Pancreas (tissue), 10 donors: ENCODE measurements at regions not wholly inside any gene's neighbourhood (a gene's known extent, or its start where the extent isn't known, plus 50 kb on each side); places are given as distances from the start of the nearest gene placed in this dataset.
"Not testable (repeated sequence)": the region's sequence is repeated elsewhere in the genome, so short reads cannot be mapped to it uniquely, and the experiment has no call there.

Experiments
- ATAC-seq, 4 donors: fragments of 200-7000 bp; cut with Tn5 transposase; one replicate each; pipeline versions ENCODE4 v1.8.0 to v1.9.1; 2020; ENCODE audit warnings: mild to moderate bottlenecking in 4 of 4, moderate library complexity in 4 of 4
- DNase-seq, 6 donors: peaks; one replicate each; pipeline ENCODE4 v3.0.0-alpha.2; 2020
- FAIRE-seq: peaks from 2 replicates; lab custom pipeline; 2012; peaks lifted over from hg19 to GRCh38; lab: Jason Lieb, UNC
- H3K27ac ChIP-seq, 4 donors: fragments of 200-600 bp; sonication (generic); 1 replicate in 3 of 4; 2 replicates in 1 of 4; pipeline versions ENCODE4 v1.5.0 to v1.8.0; 2020
- H3K27me3 ChIP-seq, 4 donors: fragments of 200-600 bp; one replicate each; pipeline ENCODE4 v1.8.0; 2021
- H3K36me3 ChIP-seq, 3 donors: fragments of 200-600 bp; sonication (generic) in 1 of 3; one replicate each; pipeline versions ENCODE4 v1.5.0 to v1.8.0; 2020 to 2021
- H3K4me1 ChIP-seq, 3 donors: fragments of 200-600 bp; one replicate each; pipeline ENCODE4 v1.8.0; 2021
- H3K4me3 ChIP-seq, 4 donors: fragments of 200-600 bp; sonication (generic) in 2 of 4; one replicate each; pipeline versions ENCODE4 v1.5.0 to v1.8.0; 2020 to 2021
- H3K9me3 ChIP-seq, 4 donors: fragments of 200-600 bp; one replicate each; pipeline ENCODE4 v1.8.0; 2021
- CTCF ChIP-seq, 4 donors: fragments of 200-600 bp; sonication (generic) in 3 of 4; IDR thresholded peaks; one replicate each; pipeline versions ENCODE4 v1.5.0 to v1.8.0; 2021; ENCODE audit warnings: antibody characterized with exemption in 4 of 4
- WGBS, 2 donors: extraction: QIAGEN DNeasy Blood & Tissue Kit; methylation state at CpG; one replicate each; pipeline ENCODE4 v1.1.7; 2013; 5-methylcytosine and 5-hydroxymethylcytosine counted together
- intact Hi-C, 3 donors: fragments of 100-400 bp; cut with DNase I; formaldehyde crosslinking; loops; one replicate each; pipeline versions ENCODE4 v1.11.1 to v1.14.2; 2022
- donor health status: healthy with polysubstance abuse.
- donor health status: DM: no; HTN: no; CAD: no; lungs with moderate emphysema.
- donor health status: DM: no; HTN: no; CAD: no.
- donor health status: control.
- donor health status: control.
- donor health status: Bipolar disorder and iron deficiency.
- donor health status: DM: yes; HTN: yes; CAD: no.
- donor health status: DM: no; HTN: no; CAD: no.
- donor health status: DM: no; HTN: no; CAD: no.
- donor health status: DM: yes; HTN: yes; CAD: no.

DNA sequence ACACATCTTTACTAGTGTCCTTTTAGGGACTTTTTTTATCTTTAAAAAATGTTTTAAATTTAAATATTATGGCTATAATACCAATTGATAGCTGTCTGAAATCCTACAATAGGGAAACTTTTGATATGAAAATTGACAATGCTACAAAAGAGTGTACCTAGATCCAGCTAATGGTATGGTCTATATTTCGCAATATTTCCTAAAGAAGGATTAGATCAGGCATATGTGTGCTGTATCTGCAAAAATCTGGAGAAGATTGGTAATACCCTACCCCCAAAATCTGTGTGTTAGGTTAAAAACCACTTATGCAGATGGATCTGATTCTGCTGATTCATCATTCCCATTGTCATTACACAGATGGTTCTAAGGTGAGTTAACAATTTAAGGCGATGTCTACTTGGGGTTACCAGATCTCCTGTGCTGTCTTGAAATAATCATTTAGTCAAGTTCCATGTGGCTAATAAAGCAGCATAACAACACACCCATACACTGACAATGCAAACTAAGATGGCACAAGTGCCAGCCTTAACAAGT, 137.1 kb downstream of the GASK1B start:
- peaks cover 0 to 21% (median 17%) of the 10 kb centered on the region in 3 donors for H3K4me1 ChIP-seq
- FAIRE-seq: no peak
- intact Hi-C loops: no loop called here

GRCh38 chr4:158033416-158034120, 139.3 kb downstream of the GASK1B start:
- FAIRE-seq: no peak
- no peak for TF ChIP-seq CTCF (IDR thresholded peaks at IDR 0.05)
- Histone ChIP-seq H3K27ac (peak overlapping the region; percentile 11 to 89 (median 59)), H3K4me3 (peak overlapping the region in 2 of 4 donors; percentile 10 to 14), H3K36me3 (no peaks in the 10 kb centered on the region), H3K27me3 (no peaks in the 10 kb centered on the region), H3K4me1 (peaks cover 0 to 21% (median 17%) of the 10 kb centered on the region in 3 donors), H3K9me3 (no peaks in the 10 kb centered on the region)
- DNase-seq: peak in 1 of 6 donors; percentile 63
- intact Hi-C loops: no loop called here
- peak; percentile 82 to 94 (median 92) for ATAC-seq
- WGBS, 2 donors: 8 to 9% methylated on average over 5 of the region's 5 CpGs

More for the DNA sequence above, 137.1 kb downstream of the GASK1B start:
- Histone ChIP-seq H3K4me3 (no peak overlapping the region), H3K27ac (no peak overlapping the region), H3K9me3 (no peaks in the 10 kb centered on the region), H3K36me3 (no peaks in the 10 kb centered on the region), H3K27me3 (no peaks in the 10 kb centered on the region)
- WGBS, 2 donors: 93 to 97% methylated on average over 2 of the region's 2 CpGs
- no peak for DNase-seq
- ATAC-seq: no peak
- no peak for TF ChIP-seq CTCF (IDR thresholded peaks at IDR 0.05)

DNA sequence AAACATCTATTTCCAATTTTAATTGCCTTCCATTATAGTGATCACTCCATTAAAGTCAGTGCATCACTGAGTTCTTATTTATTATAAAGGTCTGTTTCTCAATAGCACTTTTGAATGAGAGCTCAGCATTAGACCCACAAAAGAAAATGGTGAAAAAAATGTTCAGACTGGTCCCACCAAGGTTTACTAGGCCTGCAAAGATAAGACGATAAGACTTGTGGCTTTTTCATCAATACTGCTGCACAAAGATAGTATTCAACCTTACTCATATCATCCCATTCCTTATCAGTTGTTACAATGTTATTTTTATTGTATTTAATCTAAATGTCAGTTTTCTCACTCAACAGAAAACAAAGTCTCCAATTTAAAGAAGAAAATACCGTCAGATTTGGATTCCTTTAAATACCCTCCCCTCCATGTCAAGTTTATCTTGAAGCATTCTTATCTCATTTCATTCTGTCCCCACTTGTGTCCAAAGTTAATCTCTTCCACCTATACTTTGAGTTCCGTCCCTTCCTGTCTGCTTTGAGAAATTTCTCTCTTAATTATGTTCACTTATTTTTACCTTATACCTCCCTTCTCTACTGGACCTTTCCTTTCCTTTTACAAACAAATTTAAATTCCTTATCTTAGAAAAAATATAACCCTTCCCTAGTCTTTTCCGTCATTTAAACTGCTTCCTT, 140.0 kb downstream of the GASK1B start:
- peak overlapping the region; percentile 11 to 89 (median 59) for H3K27ac ChIP-seq
- peaks cover 0 to 21% (median 17%) of the 10 kb centered on the region in 3 donors for H3K4me1 ChIP-seq
- DNase-seq: no peak
- WGBS, 2 donors: 9% methylated on average over 4 of the region's 4 CpGs
- no peak for FAIRE-seq
- no peaks in the 10 kb centered on the region for H3K36me3 ChIP-seq
- intact Hi-C loops: no loop called here
- no peak for TF ChIP-seq CTCF (IDR thresholded peaks at IDR 0.05)
- H3K4me3 ChIP-seq: peak overlapping the region in 2 of 4 donors; percentile 10 to 14
- ATAC-seq: peak in 1 of 4 donors; percentile 21
- no peaks in the 10 kb centered on the region for H3K27me3 ChIP-seq
- H3K9me3 ChIP-seq: no peaks in the 10 kb centered on the region

- intact Hi-C loops, H3K4me3 ChIP-seq, DNase-seq, H3K27ac ChIP-seq, H3K36me3 ChIP-seq, H3K27me3 ChIP-seq, FAIRE-seq, ATAC-seq, H3K9me3 ChIP-seq: not testable (repeated sequence)
- H3K4me1 ChIP-seq: peaks cover 0 to 12% (median 11%) of the 10 kb centered on the region in 3 donors
Observed at GRCh38 chr4:158028381-158028780, 144.4 kb downstream of the GASK1B start.

- ATAC-seq (peak in 1 of 4 donors; percentile 32), FAIRE-seq (no peak), DNase-seq (no peak)
- peaks cover 0 to 9% (median 0%) of the 10 kb centered on the region in 3 donors for H3K4me1 ChIP-seq
- TF ChIP-seq CTCF (IDR thresholded peaks at IDR 0.05): no peak
- H3K27me3 ChIP-seq: no peaks in the 10 kb centered on the region
- H3K4me3 ChIP-seq: no peak overlapping the region
- no peak overlapping the region for H3K27ac ChIP-seq
- 96 to 98% methylated on average over 1 of the region's 1 CpG for WGBS, 2 donors
- H3K9me3 ChIP-seq: no peaks in the 10 kb centered on the region
- no peaks in the 10 kb centered on the region for H3K36me3 ChIP-seq
- intact Hi-C loops: no loop called here
Observed at GRCh38 chr4:158025131-158025530, 147.7 kb downstream of the GASK1B start.
